Upper lobe of left lung (tissue), 4 donors: ENCODE measurements at regions not wholly inside any gene's neighbourhood (a gene's known extent, or its start where the extent isn't known, plus 50 kb on each side); places are given as distances from the start of the nearest gene placed in this dataset.

Source experiments
- POLR2AphosphoS5 ChIP-seq, 2 donors: sonication (generic); formaldehyde crosslinking; IDR thresholded peaks; one replicate each; pipeline ENCODE4 v1.5.1; 2017; ENCODE audit warnings: antibody characterized with exemption in 2 of 2
- TF ChIP-seq, protein P1 (sequence below), 6 experiments: fragments of 450-650 bp in 4 of 6; fragments of 200-600 bp in 2 of 6; sonication (generic) in 2 of 6; IDR thresholded peaks; one replicate each; pipeline ENCODE4 v1.5.1; 2016 to 2019; ENCODE audit warnings: antibody characterized with exemption in 6 of 6

DNA sequence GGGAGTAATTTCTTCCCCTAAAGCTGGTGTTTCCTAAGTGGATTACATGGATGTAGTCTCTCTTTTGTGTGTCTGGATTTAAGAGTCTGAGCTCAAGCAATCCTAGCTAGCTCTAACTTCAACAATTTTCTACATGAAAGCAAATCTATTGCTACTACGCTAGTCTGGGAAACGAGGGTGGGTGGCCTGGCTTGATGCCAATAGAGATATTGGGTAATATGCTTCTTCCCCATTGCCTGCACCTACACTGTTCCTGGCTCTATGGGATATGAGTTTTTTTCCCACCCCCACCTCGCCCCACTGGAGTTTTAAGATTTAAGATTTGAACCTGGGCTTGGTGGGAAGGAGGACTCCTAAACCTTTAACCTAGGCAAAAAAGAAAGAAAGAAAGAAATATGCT is 158.8 kb downstream of the RBM46 start:
- TF ChIP-seq, protein P1, sequence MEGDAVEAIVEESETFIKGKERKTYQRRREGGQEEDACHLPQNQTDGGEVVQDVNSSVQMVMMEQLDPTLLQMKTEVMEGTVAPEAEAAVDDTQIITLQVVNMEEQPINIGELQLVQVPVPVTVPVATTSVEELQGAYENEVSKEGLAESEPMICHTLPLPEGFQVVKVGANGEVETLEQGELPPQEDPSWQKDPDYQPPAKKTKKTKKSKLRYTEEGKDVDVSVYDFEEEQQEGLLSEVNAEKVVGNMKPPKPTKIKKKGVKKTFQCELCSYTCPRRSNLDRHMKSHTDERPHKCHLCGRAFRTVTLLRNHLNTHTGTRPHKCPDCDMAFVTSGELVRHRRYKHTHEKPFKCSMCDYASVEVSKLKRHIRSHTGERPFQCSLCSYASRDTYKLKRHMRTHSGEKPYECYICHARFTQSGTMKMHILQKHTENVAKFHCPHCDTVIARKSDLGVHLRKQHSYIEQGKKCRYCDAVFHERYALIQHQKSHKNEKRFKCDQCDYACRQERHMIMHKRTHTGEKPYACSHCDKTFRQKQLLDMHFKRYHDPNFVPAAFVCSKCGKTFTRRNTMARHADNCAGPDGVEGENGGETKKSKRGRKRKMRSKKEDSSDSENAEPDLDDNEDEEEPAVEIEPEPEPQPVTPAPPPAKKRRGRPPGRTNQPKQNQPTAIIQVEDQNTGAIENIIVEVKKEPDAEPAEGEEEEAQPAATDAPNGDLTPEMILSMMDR (IDR thresholded peaks at IDR 0.05), result no peak
- TF ChIP-seq POLR2AphosphoS5 (IDR thresholded peaks at IDR 0.05), result no peak
